Trophoblast cell (in vitro differentiated cells and primary cell): ENCODE measurements at regions not wholly inside any gene's neighbourhood (a gene's known extent, or its start where the extent isn't known, plus 50 kb on each side); places are given as distances from the start of the nearest gene placed in this dataset.

ENCODE experiments used
- DNase-seq, 2 donors: peaks; one replicate each; pipeline ENCODE4 v3.0.0-alpha.2; 2016
- H2AFZ ChIP-seq: 2 replicates; pipeline ENCODE4 v1.6.1; 2013; ENCODE audit warnings: low read length, moderate library complexity, mild to moderate bottlenecking; ENCODE audit not compliant: insufficient read depth, poor library complexity
- H2AK5ac ChIP-seq: 2 replicates; pipeline ENCODE4 v1.6.1; 2013; ENCODE audit warnings: mild to moderate bottlenecking, low read length
- H2BK120ac ChIP-seq: 2 replicates; pipeline ENCODE4 v1.6.1; 2013; ENCODE audit warnings: low read length, mild to moderate bottlenecking, moderate library complexity; ENCODE audit not compliant: insufficient read depth, poor library complexity
- H2BK12ac ChIP-seq: 2 replicates; pipeline ENCODE4 v1.6.1; 2013; ENCODE audit warnings: mild to moderate bottlenecking, low read length, moderate library complexity
- H2BK5ac ChIP-seq: 2 replicates; pipeline ENCODE4 v1.6.1; 2013; ENCODE audit warnings: low read length, low read depth, moderate library complexity, mild to moderate bottlenecking; ENCODE audit not compliant: poor library complexity
- H3K14ac ChIP-seq: 2 replicates; pipeline ENCODE4 v1.6.1; 2013; ENCODE audit warnings: mild to moderate bottlenecking, low read length
- H3K18ac ChIP-seq: 2 replicates; pipeline ENCODE4 v1.6.1; 2013; ENCODE audit warnings: mild to moderate bottlenecking, low read length
- H3K23ac ChIP-seq: 2 replicates; pipeline ENCODE4 v1.6.1; 2013; ENCODE audit warnings: low read length
- H3K27ac ChIP-seq: 2 replicates; pipeline ENCODE4 v1.5.1; 2013; ENCODE audit warnings: low read depth, mild to moderate bottlenecking, inconsistent platforms, low read length, moderate library complexity
- H3K27me3 ChIP-seq: 2 replicates; pipeline ENCODE4 v1.6.1; 2013; ENCODE audit warnings: inconsistent platforms, mild to moderate bottlenecking, low read length, moderate library complexity; ENCODE audit not compliant: insufficient read depth
- H3K36me3 ChIP-seq, 2 experiments: 1 replicate in 1 of 2; 2 replicates in 1 of 2; pipeline ENCODE4 v1.6.1; 2013; ENCODE audit warnings: low read length in 2 of 2, mild to moderate bottlenecking in 2 of 2, moderate library complexity in 1 of 2; ENCODE audit not compliant: insufficient read depth in 2 of 2, control insufficient read depth in 1 of 2
- H3K4ac ChIP-seq: 2 replicates; pipeline ENCODE4 v1.6.1; 2013; ENCODE audit warnings: low read depth, mild to moderate bottlenecking, low read length, moderate library complexity
- H3K4me1 ChIP-seq, 2 experiments: 1 replicate in 1 of 2; 2 replicates in 1 of 2; pipeline ENCODE4 v1.6.1; 2013; ENCODE audit warnings: low read length in 2 of 2, mild to moderate bottlenecking in 2 of 2, moderate library complexity in 1 of 2; ENCODE audit not compliant: insufficient read depth in 2 of 2, control insufficient read depth in 1 of 2
- H3K4me2 ChIP-seq: 2 replicates; pipeline ENCODE4 v1.6.1; 2013; ENCODE audit warnings: inconsistent platforms, mild to moderate bottlenecking, low read length, moderate library complexity
- H3K4me3 ChIP-seq: 2 replicates; pipeline ENCODE4 v1.5.1; 2013; ENCODE audit warnings: mild to moderate bottlenecking, low read depth, low read length, inconsistent platforms
- H3K79me1 ChIP-seq: one replicate; pipeline ENCODE4 v1.6.1; 2013; ENCODE audit warnings: low read length
- H3K79me2 ChIP-seq: 2 replicates; pipeline ENCODE4 v1.6.1; 2013; ENCODE audit warnings: low read length, mild to moderate bottlenecking; ENCODE audit not compliant: control insufficient read depth, insufficient read depth, poor library complexity
- H3K9ac ChIP-seq: 2 replicates; pipeline ENCODE4 v1.6.1; 2013; ENCODE audit warnings: mild to moderate bottlenecking, low read length
- H3K9me3 ChIP-seq: 2 replicates; pipeline ENCODE4 v1.6.1; 2013; ENCODE audit warnings: low read depth, mild to moderate bottlenecking, control low read depth, inconsistent platforms, low read length; ENCODE audit not compliant: insufficient read depth
- H4K12ac ChIP-seq: 2 replicates; pipeline ENCODE4 v1.6.1; 2013; ENCODE audit warnings: low read depth, mild to moderate bottlenecking, low read length, moderate library complexity
- H4K8ac ChIP-seq: 2 replicates; pipeline ENCODE4 v1.6.1; 2013; ENCODE audit warnings: low read depth, mild to moderate bottlenecking, low read length, moderate library complexity
- H4K91ac ChIP-seq: one replicate; pipeline ENCODE4 v1.6.1; 2013; ENCODE audit warnings: low read depth, mild to moderate bottlenecking, low read length, moderate library complexity
- WGBS: extraction: QIAGEN DNeasy Blood & Tissue Kit; methylation state at CpG from one replicate; pipeline ENCODE4 v1.1.7; 2013; ENCODE audit warnings: missing lambda C conversion rate; ENCODE audit not compliant: insufficient read length, insufficient coverage; ENCODE audit errors: extremely low coverage; 5-methylcytosine and 5-hydroxymethylcytosine counted together

- no peak overlapping the region for H2AFZ ChIP-seq
- H2BK5ac ChIP-seq: no peak overlapping the region
- no peak overlapping the region for H4K91ac ChIP-seq
- H3K27ac ChIP-seq: no peak overlapping the region
- H2BK120ac ChIP-seq: no peak overlapping the region
- H3K27me3 ChIP-seq: no peaks in the 10 kb centered on the region
- no peaks in the 10 kb centered on the region for H3K79me2 ChIP-seq
- DNase-seq: peak; percentile 46 to 52
- no peaks in the 10 kb centered on the region for H3K4me1 ChIP-seq
- H4K8ac ChIP-seq: no peak overlapping the region
- H3K4me2 ChIP-seq: no peak overlapping the region
- no peak overlapping the region for H3K23ac ChIP-seq
- WGBS: no CpG with 5 or more reads among the region's 4 CpGs
- H3K18ac ChIP-seq: no peak overlapping the region
- H3K4me3 ChIP-seq: no peak overlapping the region
- H3K79me1 ChIP-seq: no peaks in the 10 kb centered on the region
- H3K9ac ChIP-seq: no peak overlapping the region
- H4K12ac ChIP-seq: no peak overlapping the region
- no peaks in the 10 kb centered on the region for H3K36me3 ChIP-seq
- H3K4ac ChIP-seq: no peak overlapping the region
- no peak overlapping the region for H3K14ac ChIP-seq
- no peak overlapping the region for H2BK12ac ChIP-seq
- H2AK5ac ChIP-seq: no peak overlapping the region
- no peaks in the 10 kb centered on the region for H3K9me3 ChIP-seq
These were observed 588.7 kb downstream of the CPS1 start for GRCh38 chr2:211144974-211145665.

GRCh38 chr2:211149731-211150130, 593.3 kb downstream of the CPS1 start:
- Histone ChIP-seq H2BK12ac (no peak overlapping the region), H3K27ac (no peak overlapping the region), H3K14ac (no peak overlapping the region), H2BK120ac (no peak overlapping the region), H2AFZ (no peak overlapping the region), H2BK5ac (no peak overlapping the region), H3K9me3 (no peaks in the 10 kb centered on the region), H3K18ac (no peak overlapping the region), H2AK5ac (no peak overlapping the region), H3K9ac (no peak overlapping the region), H3K79me2 (no peaks in the 10 kb centered on the region), H4K12ac (no peak overlapping the region), H3K23ac (no peak overlapping the region), H4K91ac (no peak overlapping the region), H3K4me1 (no peaks in the 10 kb centered on the region), H3K36me3 (no peaks in the 10 kb centered on the region), H3K4me3 (no peak overlapping the region), H3K4ac (no peak overlapping the region), H4K8ac (no peak overlapping the region), H3K79me1 (no peaks in the 10 kb centered on the region), H3K27me3 (no peaks in the 10 kb centered on the region), H3K4me2 (no peak overlapping the region)
- WGBS: no CpG with 5 or more reads among the region's 3 CpGs
- DNase-seq: no peak

GRCh38 chr2:211157211-211157610, 600.8 kb downstream of the CPS1 start:
- no peak overlapping the region for H2BK120ac ChIP-seq
- no peaks in the 10 kb centered on the region for H3K36me3 ChIP-seq
- H3K18ac ChIP-seq: no peak overlapping the region
- no peak overlapping the region for H3K23ac ChIP-seq
- no peak overlapping the region for H3K27ac ChIP-seq
- H2AK5ac ChIP-seq: no peak overlapping the region
- no peak overlapping the region for H3K4ac ChIP-seq
- no peaks in the 10 kb centered on the region for H3K4me1 ChIP-seq
- H2AFZ ChIP-seq: no peak overlapping the region
- H4K12ac ChIP-seq: no peak overlapping the region
- no peak overlapping the region for H4K91ac ChIP-seq
- H3K4me2 ChIP-seq: no peak overlapping the region
- H3K4me3 ChIP-seq: no peak overlapping the region
- H3K14ac ChIP-seq: no peak overlapping the region
- H2BK12ac ChIP-seq: no peak overlapping the region
- no peak overlapping the region for H4K8ac ChIP-seq
- H2BK5ac ChIP-seq: no peak overlapping the region
- no peaks in the 10 kb centered on the region for H3K79me1 ChIP-seq
- no peaks in the 10 kb centered on the region for H3K9me3 ChIP-seq
- H3K27me3 ChIP-seq: no peaks in the 10 kb centered on the region
- H3K79me2 ChIP-seq: no peaks in the 10 kb centered on the region
- H3K9ac ChIP-seq: no peak overlapping the region
- DNase-seq: no peak

GRCh38 chr2:211157856-211158463, 601.6 kb downstream of the CPS1 start:
- Histone ChIP-seq H3K9me3 (no peaks in the 10 kb centered on the region), H4K8ac (no peak overlapping the region), H3K9ac (no peak overlapping the region), H4K12ac (no peak overlapping the region), H3K4ac (no peak overlapping the region), H3K27ac (no peak overlapping the region), H3K4me1 (no peaks in the 10 kb centered on the region), H2BK5ac (no peak overlapping the region), H3K4me2 (no peak overlapping the region), H3K23ac (no peak overlapping the region), H3K79me2 (no peaks in the 10 kb centered on the region), H4K91ac (no peak overlapping the region), H3K36me3 (no peaks in the 10 kb centered on the region), H3K4me3 (no peak overlapping the region), H3K14ac (no peak overlapping the region), H2AK5ac (no peak overlapping the region), H3K79me1 (no peaks in the 10 kb centered on the region), H2AFZ (no peak overlapping the region), H3K18ac (no peak overlapping the region), H2BK120ac (no peak overlapping the region), H3K27me3 (no peaks in the 10 kb centered on the region), H2BK12ac (no peak overlapping the region)
- WGBS: no CpG with 5 or more reads among the region's 5 CpGs
- DNase-seq: peak; percentile 70 to 92
